Gastroesophageal sphincter (tissue), 4 donors: ENCODE measurements at regions not wholly inside any gene's neighbourhood (a gene's known extent, or its start where the extent isn't known, plus 50 kb on each side); places are given as distances from the start of the nearest gene placed in this dataset.

Experiments
- ATAC-seq: fragments of 150-250 bp; one replicate; pipeline ENCODE4 v1.9.1; 2016; ENCODE audit warnings: mild to moderate bottlenecking, moderate library complexity
- H3K27ac ChIP-seq, 4 donors: fragments of 200-600 bp; sonication (generic) in 3 of 4; 1 replicate in 3 of 4; 2 replicates in 1 of 4; pipeline ENCODE4 v1.5.1; 2016 to 2019
- H3K27me3 ChIP-seq: fragments of 200-600 bp; sonication (generic); one replicate; pipeline ENCODE4 v1.5.1; 2019
- H3K36me3 ChIP-seq, 2 donors: fragments of 200-600 bp; sonication (generic); one replicate each; pipeline ENCODE4 v1.5.1; 2019; ENCODE audit warnings: control low read depth in 1 of 2
- H3K4me1 ChIP-seq, 3 donors: fragments of 200-600 bp; sonication (generic); 1 replicate in 2 of 3; 2 replicates in 1 of 3; pipeline ENCODE4 v1.5.1; 2016 to 2019; ENCODE audit warnings: control low read depth in 2 of 3
- H3K4me3 ChIP-seq, 2 donors: fragments of 200-600 bp; sonication (generic); one replicate each; pipeline ENCODE4 v1.5.1; 2019; ENCODE audit warnings: mild to moderate bottlenecking in 1 of 2, moderate library complexity in 1 of 2
- H3K9me3 ChIP-seq, 3 donors: fragments of 200-600 bp; sonication (generic); one replicate each; pipeline ENCODE4 v1.5.1; 2017 to 2019; ENCODE audit warnings: control low read depth in 2 of 3
- CTCF ChIP-seq, 4 experiments: fragments of 200-600 bp in 2 of 4; fragments of 450-650 bp in 2 of 4; sonication (generic) in 1 of 4; IDR thresholded peaks; one replicate each; pipeline ENCODE4 v1.5.1; 2017 to 2019; ENCODE audit warnings: antibody characterized with exemption in 4 of 4, mild to moderate bottlenecking in 2 of 4, moderate library complexity in 2 of 4
- EP300 ChIP-seq: sonication (generic); formaldehyde crosslinking; IDR thresholded peaks from one replicate; pipeline ENCODE4 v1.6.1; 2017; ENCODE audit warnings: antibody characterized with exemption, mild to moderate bottlenecking
- POLR2A ChIP-seq, 2 donors: fragments of 450-650 bp; IDR thresholded peaks; one replicate each; pipeline ENCODE4 v1.6.1; 2017; ENCODE audit warnings: antibody characterized with exemption in 2 of 2, mild to moderate bottlenecking in 2 of 2, moderate library complexity in 1 of 2
- POLR2AphosphoS5 ChIP-seq: sonication (generic); formaldehyde crosslinking; IDR thresholded peaks from one replicate; pipeline ENCODE4 v1.6.1; 2017; ENCODE audit warnings: antibody characterized with exemption
- WGBS, 2 donors: methylation state at CpG; one replicate each; pipeline ENCODE4 v1.1.5; 2018; ENCODE audit warnings: low coverage in 1 of 2; 5-methylcytosine and 5-hydroxymethylcytosine counted together

- Histone ChIP-seq H3K4me1 (peaks cover 0 to 4% (median 0%) of the 10 kb centered on the region in 3 donors), H3K27me3 (no peaks in the 10 kb centered on the region), H3K36me3 (no peaks in the 10 kb centered on the region), H3K27ac (no peak overlapping the region), H3K9me3 (no peaks in the 10 kb centered on the region), H3K4me3 (no peak overlapping the region)
- TF ChIP-seq POLR2A (IDR thresholded peaks at IDR 0.05) (no peak), CTCF (IDR thresholded peaks at IDR 0.05) (no peak), POLR2AphosphoS5 (no peak), EP300 (no peak)
- WGBS, 2 donors, result 78 to 91% methylated on average over 4 to 7 of the region's 7 CpGs
- ATAC-seq, result no peak
Measured at GRCh38 chr12:46676797-46677520, 148.8 kb downstream of the SLC38A4 start.

- no peak overlapping the region for H3K27ac ChIP-seq
- H3K36me3 ChIP-seq, result no peaks in the 10 kb centered on the region
- H3K4me3 ChIP-seq, result no peak overlapping the region
- TF ChIP-seq POLR2A (IDR thresholded peaks at IDR 0.05), result no peak
- TF ChIP-seq EP300, result no peak
- TF ChIP-seq CTCF (IDR thresholded peaks at IDR 0.05), result no peak
- no peak for TF ChIP-seq POLR2AphosphoS5
- peaks cover 0 to 5% (median 0%) of the 10 kb centered on the region in 3 donors for H3K4me1 ChIP-seq
- no peaks in the 10 kb centered on the region for H3K27me3 ChIP-seq
- ATAC-seq, result no peak
- no peaks in the 10 kb centered on the region for H3K9me3 ChIP-seq
- WGBS, 2 donors, result 67 to 80% methylated on average over 1 of the region's 1 CpG
Measured at GRCh38 chr12:46676396-46676795, 149.4 kb downstream of the SLC38A4 start.

GRCh38 chr12:46675736-46676135, 150.1 kb downstream of the SLC38A4 start:
- Histone ChIP-seq H3K36me3 (no peaks in the 10 kb centered on the region), H3K9me3 (no peaks in the 10 kb centered on the region), H3K4me1 (peaks cover 0 to 11% (median 0%) of the 10 kb centered on the region in 3 donors), H3K4me3 (no peak overlapping the region), H3K27ac (no peak overlapping the region), H3K27me3 (no peaks in the 10 kb centered on the region)
- TF ChIP-seq EP300 (no peak), CTCF (IDR thresholded peaks at IDR 0.05) (peak; percentile 50 to 74 (median 70)), POLR2A (IDR thresholded peaks at IDR 0.05) (no peak), POLR2AphosphoS5 (no peak)
- no peak for ATAC-seq
- 41% methylated on average over 11 of the region's 11 CpGs; no CpG with 5 or more reads in 1 of the 2 donors for WGBS, 2 donors

GRCh38 chr12:46674800-46675199, 151.0 kb downstream of the SLC38A4 start:
- WGBS, 2 donors, result 65 to 78% methylated on average over 2 to 3 of the region's 4 CpGs
- Histone ChIP-seq H3K27ac (no peak overlapping the region), H3K27me3 (no peaks in the 10 kb centered on the region), H3K9me3 (no peaks in the 10 kb centered on the region), H3K36me3 (no peaks in the 10 kb centered on the region), H3K4me1 (peaks cover 0 to 14% (median 0%) of the 10 kb centered on the region in 3 donors), H3K4me3 (no peak overlapping the region)
- no peak for TF ChIP-seq EP300
- TF ChIP-seq POLR2A (IDR thresholded peaks at IDR 0.05), result no peak
- TF ChIP-seq CTCF (IDR thresholded peaks at IDR 0.05), result no peak
- no peak for TF ChIP-seq POLR2AphosphoS5
- no peak for ATAC-seq

- no peak for ATAC-seq
- 57 to 86% methylated on average over 1 of the region's 1 CpG for WGBS, 2 donors
- H3K27me3 ChIP-seq, result no peaks in the 10 kb centered on the region
- no peaks in the 10 kb centered on the region for H3K36me3 ChIP-seq
- no peak overlapping the region for H3K4me3 ChIP-seq
- H3K4me1 ChIP-seq, result peaks cover 0 to 14% (median 0%) of the 10 kb centered on the region in 3 donors
- H3K27ac ChIP-seq, result no peak overlapping the region
- no peaks in the 10 kb centered on the region for H3K9me3 ChIP-seq
- no peak for TF ChIP-seq EP300
- TF ChIP-seq POLR2AphosphoS5, result no peak
- TF ChIP-seq POLR2A (IDR thresholded peaks at IDR 0.05), result no peak
- TF ChIP-seq CTCF (IDR thresholded peaks at IDR 0.05), result no peak
Measured at GRCh38 chr12:46674129-46674528, 151.7 kb downstream of the SLC38A4 start.
